ENCODE measurements at regions not wholly inside any gene's neighbourhood (a gene's known extent, or its start where the extent isn't known, plus 50 kb on each side); places are given as distances from the start of the nearest gene placed in this dataset.

- no peaks in the 10 kb centered on the region for H3K36me3 ChIP-seq (replicated peaks; ENCODE audit: low read depth, low read length)
- no peaks in the 10 kb centered on the region for H4K20me1 ChIP-seq (ENCODE audit: insufficient read depth, low read length)
- no peak overlapping the region for H3K4me3 ChIP-seq (ENCODE audit: low read length)
- no peak overlapping the region for H3K27ac ChIP-seq (ENCODE audit: low read length)
- H3K27me3 ChIP-seq (ENCODE audit: low read depth, low read length): no peaks in the 10 kb centered on the region
- no peaks in the 10 kb centered on the region for H3K9me3 ChIP-seq (ENCODE audit: insufficient read depth, low read length)
- no peak overlapping the region for H2AFZ ChIP-seq (ENCODE audit: low read depth, low read length)
- H3K4me1 ChIP-seq (ENCODE audit: low read length): 0 out of 2 replicates have a peak, but pooled peaks cover 2% of the 10 kb centered on the region
- H3K9ac ChIP-seq (ENCODE audit: low read length): no peak overlapping the region
- no peak overlapping the region for H3K4me2 ChIP-seq (ENCODE audit: low read length)
- no peak for TF ChIP-seq CTCF (IDR thresholded peaks at IDR 0.05; ENCODE audit: low read depth, low read length)
- no peak for TF ChIP-seq EZH2phosphoT487 (IDR thresholded peaks at IDR 0.05; ENCODE audit: low read depth)
- no peaks in the 10 kb centered on the region for H3K79me2 ChIP-seq (ENCODE audit: low read length)
These were observed 364.4 kb upstream of the ARHGEF26 start for GRCh38 chr3:153756816-153757215.

- no peak overlapping the region for H2AFZ ChIP-seq (ENCODE audit: low read depth, low read length)
- no peaks in the 10 kb centered on the region for H3K9me3 ChIP-seq (ENCODE audit: insufficient read depth, low read length)
- TF ChIP-seq EZH2phosphoT487 (IDR thresholded peaks at IDR 0.05; ENCODE audit: low read depth) (no peak), CTCF (IDR thresholded peaks at IDR 0.05; ENCODE audit: low read depth, low read length) (no peak)
- 0 out of 2 replicates have a peak, but pooled peaks cover 2% of the 10 kb centered on the region for H3K4me1 ChIP-seq (ENCODE audit: low read length)
- no peaks in the 10 kb centered on the region for H3K27me3 ChIP-seq (ENCODE audit: low read depth, low read length)
- H3K4me3 ChIP-seq (ENCODE audit: low read length): no peak overlapping the region
- no peaks in the 10 kb centered on the region for H3K79me2 ChIP-seq (ENCODE audit: low read length)
- H4K20me1 ChIP-seq (ENCODE audit: insufficient read depth, low read length): no peaks in the 10 kb centered on the region
- no peak overlapping the region for H3K27ac ChIP-seq (ENCODE audit: low read length)
- no peak overlapping the region for H3K4me2 ChIP-seq (ENCODE audit: low read length)
- no peak overlapping the region for H3K9ac ChIP-seq (ENCODE audit: low read length)
- H3K36me3 ChIP-seq (replicated peaks; ENCODE audit: low read depth, low read length): no peaks in the 10 kb centered on the region
These were observed 363.4 kb upstream of the ARHGEF26 start for GRCh38 chr3:153757839-153758238.

- Histone ChIP-seq H2AFZ (ENCODE audit: low read depth, low read length) (no peak overlapping the region), H3K9ac (ENCODE audit: low read length) (no peak overlapping the region), H3K79me2 (ENCODE audit: low read length) (no peaks in the 10 kb centered on the region), H3K27me3 (ENCODE audit: low read depth, low read length) (no peaks in the 10 kb centered on the region), H4K20me1 (ENCODE audit: insufficient read depth, low read length) (no peaks in the 10 kb centered on the region), H3K4me3 (ENCODE audit: low read length) (no peak overlapping the region), H3K36me3 (replicated peaks; ENCODE audit: low read depth, low read length) (no peaks in the 10 kb centered on the region), H3K4me1 (ENCODE audit: low read length) (no peaks in the 10 kb centered on the region), H3K9me3 (ENCODE audit: insufficient read depth, low read length) (no peaks in the 10 kb centered on the region), H3K27ac (ENCODE audit: low read length) (no peak overlapping the region), H3K4me2 (ENCODE audit: low read length) (no peak overlapping the region)
- TF ChIP-seq CTCF (IDR thresholded peaks at IDR 0.05; ENCODE audit: low read depth, low read length) (no peak), EZH2phosphoT487 (IDR thresholded peaks at IDR 0.05; ENCODE audit: low read depth) (no peak)
These were observed 360.2 kb upstream of the ARHGEF26 start for GRCh38 chr3:153760948-153761347.

GRCh38 chr3:153762411-153763235 lies 358.6 kb upstream of the ARHGEF26 start:
- H3K4me2 ChIP-seq (ENCODE audit: low read length): no peak overlapping the region

More at GRCh38 chr3:153762411-153763235, 358.6 kb upstream of the ARHGEF26 start:
- Histone ChIP-seq H3K79me2 (ENCODE audit: low read length) (no peaks in the 10 kb centered on the region), H4K20me1 (ENCODE audit: insufficient read depth, low read length) (no peaks in the 10 kb centered on the region), H3K27ac (ENCODE audit: low read length) (no peak overlapping the region), H3K36me3 (replicated peaks; ENCODE audit: low read depth, low read length) (no peaks in the 10 kb centered on the region), H3K4me1 (ENCODE audit: low read length) (no peaks in the 10 kb centered on the region), H3K9ac (ENCODE audit: low read length) (no peak overlapping the region), H2AFZ (ENCODE audit: low read depth, low read length) (no peak overlapping the region), H3K4me3 (ENCODE audit: low read length) (no peak overlapping the region), H3K27me3 (ENCODE audit: low read depth, low read length) (no peaks in the 10 kb centered on the region), H3K9me3 (ENCODE audit: insufficient read depth, low read length) (no peaks in the 10 kb centered on the region)
- no peak for TF ChIP-seq EZH2phosphoT487 (IDR thresholded peaks at IDR 0.05; ENCODE audit: low read depth)
